ENCODE measurements at regions not wholly inside any gene's neighbourhood (a gene's known extent, or its start where the extent isn't known, plus 50 kb on each side); places are given as distances from the start of the nearest gene placed in this dataset.

DNA sequence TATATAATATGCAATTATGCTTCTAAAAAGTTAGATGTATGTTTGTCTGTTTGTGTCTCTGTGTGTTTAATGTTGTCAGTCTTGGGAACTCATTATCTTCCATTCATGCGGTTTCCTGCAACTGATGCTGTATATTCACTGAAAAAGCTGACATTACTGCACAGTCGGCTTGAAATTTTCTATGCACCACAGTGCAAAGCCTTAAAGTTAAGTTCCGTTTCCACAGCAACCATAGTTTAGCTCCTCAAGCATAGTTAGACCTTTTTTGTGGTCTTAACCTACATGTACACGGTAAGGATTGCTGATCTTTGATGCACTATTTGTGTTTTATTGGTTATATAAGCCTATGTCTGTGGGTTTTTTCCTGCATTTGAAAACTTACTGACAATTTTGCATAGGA is 309.4 kb downstream of the KCNC2 start:
- TF ChIP-seq CTCF (conservative IDR thresholded peaks at IDR 0.05 in 1 of 2, IDR thresholded peaks at IDR 0.05 in 1 of 2; ENCODE audit: low read depth in 1 of 2, low read length in 2 of 2) (no peak), EZH2 (IDR thresholded peaks at IDR 0.05; ENCODE audit: low read length, missing control alignments) (no peak)
